GM12878 (cell line): ENCODE measurements at regions not wholly inside any gene's neighbourhood (a gene's known extent, or its start where the extent isn't known, plus 50 kb on each side); places are given as distances from the start of the nearest gene placed in this dataset.

ENCODE experiments used
- ATAC-seq: fragments of 200-7000 bp; cut with Tn5 transposase; 3 replicates; pipeline ENCODE4 v1.9.1; 2020; ENCODE audit warnings: mild to moderate bottlenecking, moderate library complexity
- BruUV-seq: library from RNA; stranded (reverse); fragments of 400-500 nt; replicated peaks from 2 replicates; lab custom pipeline; 2021; lab: Mats Ljungman, UMichigan
- CTCF ChIA-PET: fragments of 300-600 bp; sonication (Branson Sonifier 250); formaldehyde crosslinking; extraction: SDS; loops from one replicate; lab custom pipeline; 2021; ENCODE audit warnings: inconsistent platforms; lab: Yijun Ruan, JAX
- POLR2A ChIA-PET: fragments of 350-600 bp; formaldehyde crosslinking; extraction: SDS; loops from one replicate; lab custom pipeline; 2021; ENCODE audit warnings: inconsistent platforms; lab: Charles Lee
- RAD21 ChIA-PET: fragments of 300-600 bp; sonication (Branson Sonifier 250); formaldehyde crosslinking; loops from one replicate; lab custom pipeline; 2023; ENCODE audit warnings: antibody characterized with exemption; ENCODE audit not compliant: unreplicated experiment; lab: Charles Lee
- SMC1A ChIA-PET: fragments of 300-600 bp; sonication (Branson Sonifier 250); formaldehyde crosslinking; loops from one replicate; lab custom pipeline; 2023; ENCODE audit not compliant: unreplicated experiment, uncharacterized antibody; lab: Charles Lee
- DNase-seq: peaks from one replicate; pipeline ENCODE4 v3.0.0-alpha.2; 2011; ENCODE audit warnings: low read depth, low spot score
- FAIRE-seq: peaks from 3 replicates; lab custom pipeline; 2011; peaks lifted over from hg19 to GRCh38; lab: Jason Lieb, UNC
- H2AFZ ChIP-seq: 2 replicates; pipeline ENCODE4 v1.6.0; 2011; ENCODE audit warnings: low read depth, low read length, control low read depth; ENCODE audit not compliant: control insufficient read depth
- H3K27ac ChIP-seq: 2 replicates; pipeline ENCODE4 v1.5.1; 2011; ENCODE audit warnings: control low read depth; ENCODE audit not compliant: control insufficient read depth, insufficient read depth
- H3K27me3 ChIP-seq, 2 experiments: replicated peaks in 1 of 2; 2 replicates each; pipeline versions ENCODE4 v1.6.0 to v1.6.1; 2011; ENCODE audit warnings: low read length in 1 of 2; ENCODE audit not compliant: control insufficient read depth in 2 of 2, insufficient read depth in 2 of 2
- H3K36me3 ChIP-seq, 2 experiments: 2 replicates each; pipeline ENCODE4 v1.5.1; 2011; ENCODE audit warnings: low read length in 1 of 2; ENCODE audit not compliant: control insufficient read depth in 2 of 2, insufficient read depth in 2 of 2
- H3K4me1 ChIP-seq: 2 replicates; pipeline ENCODE4 v1.6.1; 2011; ENCODE audit warnings: mild to moderate bottlenecking, low read length, moderate library complexity, mixed read lengths; ENCODE audit not compliant: control insufficient read depth, insufficient read depth
- H3K4me2 ChIP-seq: 2 replicates; pipeline ENCODE4 v1.6.0; 2011; ENCODE audit warnings: control low read depth; ENCODE audit not compliant: control insufficient read depth, insufficient read depth
- H3K4me3 ChIP-seq: fragments of 200-600 bp; sonication (generic); 2 replicates; pipeline ENCODE4 v1.5.1; 2016
- H3K79me2 ChIP-seq: 2 replicates; pipeline ENCODE4 v1.6.0; 2011; ENCODE audit warnings: low read length; ENCODE audit not compliant: control insufficient read depth, insufficient read depth
- H3K9ac ChIP-seq: 2 replicates; pipeline ENCODE4 v1.8.0; 2011; ENCODE audit warnings: low read length, control low read depth, mixed read lengths; ENCODE audit not compliant: control insufficient read depth, insufficient read depth
- H3K9me3 ChIP-seq: replicated peaks from 3 replicates; pipeline ENCODE4 v1.5.1; 2011; ENCODE audit warnings: mild to moderate bottlenecking, low read length; ENCODE audit not compliant: control insufficient read depth, insufficient read depth
- H4K20me1 ChIP-seq: 2 replicates; pipeline ENCODE4 v1.6.0; 2011; ENCODE audit not compliant: control insufficient read depth, insufficient read depth
- CHD1 ChIP-seq: IDR thresholded peaks from 2 replicates; pipeline ENCODE4 v1.6.1; 2012; ENCODE audit warnings: low read depth, low read length, improper control_type of control experiment
- ETV6 ChIP-seq, 2 experiments: fragments of 450-650 bp in 1 of 2; IDR thresholded peaks in 1 of 2; conservative IDR thresholded peaks in 1 of 2; 2 replicates each; pipeline ENCODE4 v1.6.1; 2014; ENCODE audit warnings: antibody characterized with exemption in 1 of 2, borderline replicate concordance in 1 of 2, low read depth in 1 of 2, mild to moderate bottlenecking in 1 of 2, moderate library complexity in 1 of 2
- HDAC6 ChIP-seq: fragments of 200-600 bp; sonication (generic); IDR thresholded peaks from one replicate; pipeline ENCODE4 v1.8.0; 2017; ENCODE audit warnings: antibody characterized with exemption; ENCODE audit not compliant: unreplicated experiment
- MEF2B ChIP-seq: fragments of 450-650 bp; IDR thresholded peaks from 2 replicates; pipeline ENCODE4 v1.6.1; 2018; ENCODE audit warnings: mild to moderate bottlenecking, moderate library complexity; ENCODE audit not compliant: partially characterized antibody, poor library complexity, severe bottlenecking
- NFYB ChIP-seq: IDR thresholded peaks from 2 replicates; pipeline ENCODE4 v1.6.1; 2011; ENCODE audit warnings: low read depth, mild to moderate bottlenecking, low read length, improper control_type of control experiment, moderate library complexity; ENCODE audit not compliant: insufficient read depth
- PAX5 ChIP-seq: IDR thresholded peaks from 2 replicates; pipeline ENCODE4 v1.6.1; 2011; ENCODE audit warnings: low read depth, low read length, borderline replicate concordance
- SREBF1 ChIP-seq: IDR thresholded peaks from 2 replicates; pipeline ENCODE4 v1.6.1; 2012; ENCODE audit warnings: mild to moderate bottlenecking, low read length
- TCF7 ChIP-seq: IDR thresholded peaks from 2 replicates; pipeline ENCODE4 v1.6.1; 2014; ENCODE audit warnings: antibody characterized with exemption, borderline replicate concordance
- WGBS: methylation state at CpG from one replicate; pipeline ENCODE4 v1.1.6; 2016; ENCODE audit warnings: low lambda C conversion rate; ENCODE audit not compliant: insufficient replicate concordance, insufficient coverage; ENCODE audit errors: missing lambda C conversion rate; 5-methylcytosine and 5-hydroxymethylcytosine counted together
- in situ Hi-C: fragments of 300-500 bp; cut with MboI; formaldehyde crosslinking; loops from 9 replicates; pipeline ENCODE4 v1.14.3; 2018; ENCODE audit warnings: mixed read lengths
- intact Hi-C: fragments of 100-400 bp; cut with micrococcal nuclease; formaldehyde crosslinking; loops from one replicate; pipeline ENCODE4 v1.14.2; 2022; ENCODE audit not compliant: unreplicated experiment
- TF ChIP-seq, protein P1 (sequence below): fragments of 450-650 bp; IDR thresholded peaks from 2 replicates; pipeline ENCODE4 v1.6.1; 2017; ENCODE audit warnings: mild to moderate bottlenecking, moderate library complexity

DNA sequence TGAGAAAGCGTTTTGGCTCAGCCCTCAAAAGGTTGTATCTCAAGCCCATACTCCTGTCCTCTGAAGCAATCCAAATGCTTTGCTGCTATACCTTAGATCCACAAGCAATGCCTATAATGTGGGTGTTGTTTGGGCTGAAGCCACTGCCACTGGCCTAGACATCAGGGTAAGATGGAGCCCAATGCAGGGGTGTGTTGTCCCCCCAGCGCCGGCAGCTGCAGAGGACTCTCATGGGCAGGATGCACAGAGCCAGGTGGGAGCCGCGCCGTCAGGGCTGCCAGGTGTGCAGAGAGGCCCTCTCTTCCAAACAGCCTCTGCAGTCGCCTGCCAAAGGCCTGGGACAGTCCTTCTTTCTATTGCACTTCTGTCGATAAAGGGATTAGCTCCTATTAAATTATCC, 205.2 kb upstream of the SHH start:
- FAIRE-seq (no peak), DNase-seq (no peak), ATAC-seq (no peak)
- Histone ChIP-seq H2AFZ (no peak overlapping the region), H3K4me1 (no peaks in the 10 kb centered on the region), H3K4me3 (no peak overlapping the region), H3K4me2 (no peak overlapping the region), H3K79me2 (no peaks in the 10 kb centered on the region), H3K9me3 (no peaks in the 10 kb centered on the region; the same call in 2 of the 3 replicates), H3K27ac (no peak overlapping the region), H3K36me3 (no peaks in the 10 kb centered on the region), H4K20me1 (no peaks in the 10 kb centered on the region), H3K27me3 (no peaks in the 10 kb centered on the region), H3K9ac (no peak overlapping the region)
- intact Hi-C loops (no loop called here), in situ Hi-C loops (no loop called here)
- POLR2A ChIA-PET, result no interaction called here
- TF ChIP-seq HDAC6 (no peak), MEF2B (no peak), NFYB (no peak), PAX5 (no peak), CHD1 (no peak), ETV6 (conservative IDR thresholded peaks at IDR 0.05 in 1 of 2, IDR thresholded peaks at IDR 0.05 in 1 of 2; ENCODE audit: borderline replicate concordance in 1 of 2, low read depth in 1 of 2) (no peak), SREBF1 (no peak), TCF7 (no peak)
- TF ChIP-seq, protein P1, sequence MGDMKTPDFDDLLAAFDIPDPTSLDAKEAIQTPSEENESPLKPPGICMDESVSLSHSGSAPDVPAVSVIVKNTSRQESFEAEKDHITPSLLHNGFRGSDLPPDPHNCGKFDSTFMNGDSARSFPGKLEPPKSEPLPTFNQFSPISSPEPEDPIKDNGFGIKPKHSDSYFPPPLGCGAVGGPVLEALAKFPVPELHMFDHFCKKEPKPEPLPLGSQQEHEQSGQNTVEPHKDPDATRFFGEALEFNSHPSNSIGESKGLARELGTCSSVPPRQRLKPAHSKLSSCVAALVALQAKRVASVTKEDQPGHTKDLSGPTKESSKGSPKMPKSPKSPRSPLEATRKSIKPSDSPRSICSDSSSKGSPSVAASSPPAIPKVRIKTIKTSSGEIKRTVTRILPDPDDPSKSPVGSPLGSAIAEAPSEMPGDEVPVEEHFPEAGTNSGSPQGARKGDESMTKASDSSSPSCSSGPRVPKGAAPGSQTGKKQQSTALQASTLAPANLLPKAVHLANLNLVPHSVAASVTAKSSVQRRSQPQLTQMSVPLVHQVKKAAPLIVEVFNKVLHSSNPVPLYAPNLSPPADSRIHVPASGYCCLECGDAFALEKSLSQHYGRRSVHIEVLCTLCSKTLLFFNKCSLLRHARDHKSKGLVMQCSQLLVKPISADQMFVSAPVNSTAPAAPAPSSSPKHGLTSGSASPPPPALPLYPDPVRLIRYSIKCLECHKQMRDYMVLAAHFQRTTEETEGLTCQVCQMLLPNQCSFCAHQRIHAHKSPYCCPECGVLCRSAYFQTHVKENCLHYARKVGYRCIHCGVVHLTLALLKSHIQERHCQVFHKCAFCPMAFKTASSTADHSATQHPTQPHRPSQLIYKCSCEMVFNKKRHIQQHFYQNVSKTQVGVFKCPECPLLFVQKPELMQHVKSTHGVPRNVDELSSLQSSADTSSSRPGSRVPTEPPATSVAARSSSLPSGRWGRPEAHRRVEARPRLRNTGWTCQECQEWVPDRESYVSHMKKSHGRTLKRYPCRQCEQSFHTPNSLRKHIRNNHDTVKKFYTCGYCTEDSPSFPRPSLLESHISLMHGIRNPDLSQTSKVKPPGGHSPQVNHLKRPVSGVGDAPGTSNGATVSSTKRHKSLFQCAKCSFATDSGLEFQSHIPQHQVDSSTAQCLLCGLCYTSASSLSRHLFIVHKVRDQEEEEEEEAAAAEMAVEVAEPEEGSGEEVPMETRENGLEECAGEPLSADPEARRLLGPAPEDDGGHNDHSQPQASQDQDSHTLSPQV, result no peak
- BruUV-seq, result no TSS peak
- CTCF ChIA-PET, result no interaction called here
- 38% methylated on average over 8 of the region's 8 CpGs for WGBS
- RAD21 ChIA-PET, result no interaction called here
- SMC1A ChIA-PET, result no interaction called here
